ENCODE measurements at regions not wholly inside any gene's neighbourhood (a gene's known extent, or its start where the extent isn't known, plus 50 kb on each side); places are given as distances from the start of the nearest gene placed in this dataset.

- no peak overlapping the region for H3K4me3 Mint-ChIP-seq
- H3K4me1 Mint-ChIP-seq: peaks cover 1% of the 10 kb centered on the region
- no peaks in the 10 kb centered on the region for H3K36me3 Mint-ChIP-seq
- no peaks in the 10 kb centered on the region for H3K9me3 Mint-ChIP-seq
- peaks cover 68% of the 10 kb centered on the region for H3K27me3 Mint-ChIP-seq (ENCODE audit: low read depth)
- DNase-seq (ENCODE audit: low spot score in 2 of 2, unreplicated experiment in 2 of 2): no peak
- TF ChIP-seq, protein P1, sequence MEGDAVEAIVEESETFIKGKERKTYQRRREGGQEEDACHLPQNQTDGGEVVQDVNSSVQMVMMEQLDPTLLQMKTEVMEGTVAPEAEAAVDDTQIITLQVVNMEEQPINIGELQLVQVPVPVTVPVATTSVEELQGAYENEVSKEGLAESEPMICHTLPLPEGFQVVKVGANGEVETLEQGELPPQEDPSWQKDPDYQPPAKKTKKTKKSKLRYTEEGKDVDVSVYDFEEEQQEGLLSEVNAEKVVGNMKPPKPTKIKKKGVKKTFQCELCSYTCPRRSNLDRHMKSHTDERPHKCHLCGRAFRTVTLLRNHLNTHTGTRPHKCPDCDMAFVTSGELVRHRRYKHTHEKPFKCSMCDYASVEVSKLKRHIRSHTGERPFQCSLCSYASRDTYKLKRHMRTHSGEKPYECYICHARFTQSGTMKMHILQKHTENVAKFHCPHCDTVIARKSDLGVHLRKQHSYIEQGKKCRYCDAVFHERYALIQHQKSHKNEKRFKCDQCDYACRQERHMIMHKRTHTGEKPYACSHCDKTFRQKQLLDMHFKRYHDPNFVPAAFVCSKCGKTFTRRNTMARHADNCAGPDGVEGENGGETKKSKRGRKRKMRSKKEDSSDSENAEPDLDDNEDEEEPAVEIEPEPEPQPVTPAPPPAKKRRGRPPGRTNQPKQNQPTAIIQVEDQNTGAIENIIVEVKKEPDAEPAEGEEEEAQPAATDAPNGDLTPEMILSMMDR (IDR thresholded peaks at IDR 0.05; ENCODE audit: unreplicated experiment): no peak
- no peak overlapping the region for H3K27ac Mint-ChIP-seq
Measured at GRCh38 chr17:79177877-79178276, 103.3 kb downstream of the ENGASE start.

- no peaks in the 10 kb centered on the region for H3K9me3 Mint-ChIP-seq
- H3K36me3 Mint-ChIP-seq: no peaks in the 10 kb centered on the region
- H3K27ac Mint-ChIP-seq: no peak overlapping the region
- no peak for DNase-seq (ENCODE audit: low spot score in 2 of 2, unreplicated experiment in 2 of 2)
- TF ChIP-seq, protein P1 (IDR thresholded peaks at IDR 0.05; ENCODE audit: unreplicated experiment): no peak
- peaks cover under 1% of the 10 kb centered on the region for H3K4me1 Mint-ChIP-seq
- peaks cover 72% of the 10 kb centered on the region for H3K27me3 Mint-ChIP-seq (ENCODE audit: low read depth)
- H3K4me3 Mint-ChIP-seq: no peak overlapping the region
Measured at GRCh38 chr17:79176792-79177601, 102.4 kb downstream of the ENGASE start.

DNA sequence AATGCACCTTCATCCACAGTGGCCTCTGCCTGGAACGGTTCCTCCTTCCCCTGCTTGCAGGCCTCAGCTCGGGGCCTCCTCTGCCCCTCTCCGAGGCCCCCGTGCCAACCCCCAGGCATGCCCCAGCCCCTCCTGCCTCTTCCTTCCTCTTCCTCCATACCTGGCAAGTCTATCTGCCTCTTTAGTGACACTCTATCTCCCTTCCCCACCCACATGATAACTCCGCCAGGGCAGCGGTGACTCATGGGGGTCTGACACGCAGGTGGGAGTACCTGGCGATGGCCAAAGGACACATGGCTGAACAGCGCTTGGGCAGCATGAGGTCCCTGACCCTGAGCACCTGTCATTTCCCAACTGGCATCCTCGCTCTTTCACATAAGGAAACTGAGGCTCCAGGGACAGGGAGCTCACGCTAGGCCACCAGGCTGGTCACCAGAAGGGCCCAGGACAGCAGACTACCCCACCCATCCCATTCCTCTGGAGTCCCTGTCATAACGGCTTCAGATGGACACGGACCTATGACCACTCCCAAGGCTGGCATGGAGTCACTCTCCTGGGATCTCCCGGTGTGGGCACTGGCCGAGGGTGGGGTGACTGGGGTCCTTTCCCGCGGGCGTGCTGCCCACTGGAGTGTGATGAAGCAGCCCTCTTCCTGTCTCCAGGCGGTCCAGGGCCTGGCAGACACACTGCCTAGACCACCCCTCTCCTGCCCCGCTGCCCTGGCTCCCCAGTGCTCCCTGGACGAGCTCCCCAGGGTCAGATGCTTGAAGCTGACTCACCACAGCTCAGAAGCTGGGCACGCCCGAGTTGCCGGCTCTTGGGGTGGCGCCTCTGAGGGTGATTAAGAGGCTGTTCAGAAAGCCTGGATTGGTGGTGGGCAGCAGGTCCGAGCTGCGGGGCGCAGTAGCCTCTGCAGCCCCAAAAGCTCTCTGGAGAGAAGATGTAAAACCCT lies 100.6 kb downstream of the ENGASE start:
- no peak for DNase-seq (ENCODE audit: low spot score in 2 of 2, unreplicated experiment in 2 of 2)
- TF ChIP-seq, protein P1 (IDR thresholded peaks at IDR 0.05; ENCODE audit: unreplicated experiment): no peak
- H3K9me3 Mint-ChIP-seq: no peaks in the 10 kb centered on the region
- no peaks in the 10 kb centered on the region for H3K4me1 Mint-ChIP-seq
- no peaks in the 10 kb centered on the region for H3K36me3 Mint-ChIP-seq
- peaks cover 64% of the 10 kb centered on the region for H3K27me3 Mint-ChIP-seq (ENCODE audit: low read depth)
- no peak overlapping the region for H3K27ac Mint-ChIP-seq
- no peak overlapping the region for H3K4me3 Mint-ChIP-seq

GRCh38 chr17:79174193-79174765 lies 99.7 kb downstream of the ENGASE start:
- H3K27me3 Mint-ChIP-seq (ENCODE audit: low read depth): peaks cover 60% of the 10 kb centered on the region
- H3K27ac Mint-ChIP-seq: no peak overlapping the region
- H3K4me3 Mint-ChIP-seq: no peak overlapping the region
- no peaks in the 10 kb centered on the region for H3K4me1 Mint-ChIP-seq
- TF ChIP-seq, protein P1 (IDR thresholded peaks at IDR 0.05; ENCODE audit: unreplicated experiment): no peak
- no peaks in the 10 kb centered on the region for H3K9me3 Mint-ChIP-seq
- DNase-seq (ENCODE audit: low spot score in 2 of 2, unreplicated experiment in 2 of 2): no peak
- H3K36me3 Mint-ChIP-seq: no peaks in the 10 kb centered on the region

DNA sequence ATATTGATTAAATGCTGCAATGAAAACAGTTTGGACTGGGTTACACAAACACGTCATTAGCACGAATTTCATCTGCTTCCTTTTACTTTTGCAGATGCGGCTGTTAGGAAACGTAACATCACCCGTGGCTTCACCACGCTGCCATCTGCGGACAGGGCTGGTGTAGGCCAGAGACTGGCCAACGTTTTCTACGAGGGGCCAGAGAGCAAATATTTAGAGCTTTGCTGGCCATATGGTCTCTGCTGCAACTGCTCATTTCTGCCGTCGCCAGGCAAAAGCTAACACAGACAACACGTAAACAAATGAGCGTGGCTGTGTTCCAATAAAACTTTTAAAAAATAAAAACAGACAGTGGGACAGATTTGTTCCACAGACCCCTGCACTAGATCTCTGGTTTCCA lies 96.6 kb downstream of the ENGASE start:
- H3K9me3 Mint-ChIP-seq: no peaks in the 10 kb centered on the region
- no peak for DNase-seq (ENCODE audit: low spot score in 2 of 2, unreplicated experiment in 2 of 2)
- H3K4me1 Mint-ChIP-seq: no peaks in the 10 kb centered on the region
- TF ChIP-seq, protein P1 (IDR thresholded peaks at IDR 0.05; ENCODE audit: unreplicated experiment): no peak
- H3K27me3 Mint-ChIP-seq (ENCODE audit: low read depth): peaks cover 45% of the 10 kb centered on the region
- H3K27ac Mint-ChIP-seq: no peak overlapping the region
- H3K36me3 Mint-ChIP-seq: no peaks in the 10 kb centered on the region
- H3K4me3 Mint-ChIP-seq: no peak overlapping the region
